ENCODE measurements at regions not wholly inside any gene's neighbourhood (a gene's known extent, or its start where the extent isn't known, plus 50 kb on each side); places are given as distances from the start of the nearest gene placed in this dataset.

GRCh38 chr16:6038941-6039645 is 941.5 kb upstream of the EEF2KMT start:
- TF ChIP-seq CREB1 (IDR thresholded peaks at IDR 0.05; ENCODE audit: low read depth) (no peak), REST (IDR thresholded peaks at IDR 0.05; ENCODE audit: low read depth) (no peak), EP300 (IDR thresholded peaks at IDR 0.05; ENCODE audit: borderline replicate concordance) (no peak), YY1 (IDR thresholded peaks at IDR 0.05; ENCODE audit: low read depth) (no peak), NFIC (IDR thresholded peaks at IDR 0.05) (no peak), CEBPB (IDR thresholded peaks at IDR 0.05) (no peak)
- TF ChIP-seq, protein P1, sequence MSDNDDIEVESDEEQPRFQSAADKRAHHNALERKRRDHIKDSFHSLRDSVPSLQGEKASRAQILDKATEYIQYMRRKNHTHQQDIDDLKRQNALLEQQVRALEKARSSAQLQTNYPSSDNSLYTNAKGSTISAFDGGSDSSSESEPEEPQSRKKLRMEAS (IDR thresholded peaks at IDR 0.05): no peak

GRCh38 chr16:6035161-6035560 is 937.6 kb upstream of the EEF2KMT start:
- TF ChIP-seq, protein P1 (IDR thresholded peaks at IDR 0.05): no peak
- no peak for TF ChIP-seq CREB1 (IDR thresholded peaks at IDR 0.05; ENCODE audit: low read depth)
- TF ChIP-seq FOXM1 (IDR thresholded peaks at IDR 0.05; ENCODE audit: borderline replicate concordance, low read depth): no peak
- TF ChIP-seq, protein P2, sequence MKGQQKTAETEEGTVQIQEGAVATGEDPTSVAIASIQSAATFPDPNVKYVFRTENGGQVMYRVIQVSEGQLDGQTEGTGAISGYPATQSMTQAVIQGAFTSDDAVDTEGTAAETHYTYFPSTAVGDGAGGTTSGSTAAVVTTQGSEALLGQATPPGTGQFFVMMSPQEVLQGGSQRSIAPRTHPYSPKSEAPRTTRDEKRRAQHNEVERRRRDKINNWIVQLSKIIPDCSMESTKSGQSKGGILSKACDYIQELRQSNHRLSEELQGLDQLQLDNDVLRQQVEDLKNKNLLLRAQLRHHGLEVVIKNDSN (IDR thresholded peaks at IDR 0.05): no peak
- no peak for TF ChIP-seq TEAD4 (IDR thresholded peaks at IDR 0.05)
- no peak for TF ChIP-seq ZBTB7A (IDR thresholded peaks at IDR 0.05; ENCODE audit: low read depth)
- no peak for TF ChIP-seq CEBPB (IDR thresholded peaks at IDR 0.05)
- no peak for TF ChIP-seq NFIC (IDR thresholded peaks at IDR 0.05)
- no peak for TF ChIP-seq TAF1 (IDR thresholded peaks at IDR 0.05; ENCODE audit: low read depth)
- no peak for TF ChIP-seq YY1 (IDR thresholded peaks at IDR 0.05; ENCODE audit: low read depth)
- no peak for TF ChIP-seq RAD21 (IDR thresholded peaks at IDR 0.05; ENCODE audit: low read depth)
- TF ChIP-seq REST (IDR thresholded peaks at IDR 0.05; ENCODE audit: low read depth): no peak
- no peak for TF ChIP-seq EP300 (IDR thresholded peaks at IDR 0.05; ENCODE audit: borderline replicate concordance)

- no peak for TF ChIP-seq ZBTB7A (IDR thresholded peaks at IDR 0.05; ENCODE audit: low read depth)
- TF ChIP-seq, protein P2 (IDR thresholded peaks at IDR 0.05): no peak
- no peak for TF ChIP-seq EGR1 (IDR thresholded peaks at IDR 0.05)
- no peak for TF ChIP-seq NFIC (IDR thresholded peaks at IDR 0.05)
- TF ChIP-seq, protein P1 (IDR thresholded peaks at IDR 0.05): no peak
- no peak for TF ChIP-seq TCF12 (IDR thresholded peaks at IDR 0.05; ENCODE audit: low read depth)
- no peak for TF ChIP-seq REST (IDR thresholded peaks at IDR 0.05; ENCODE audit: low read depth)
- TF ChIP-seq FOXM1 (IDR thresholded peaks at IDR 0.05; ENCODE audit: borderline replicate concordance, low read depth): no peak
- no peak for TF ChIP-seq CREB1 (IDR thresholded peaks at IDR 0.05; ENCODE audit: low read depth)
- no peak for TF ChIP-seq CEBPB (IDR thresholded peaks at IDR 0.05)
- TF ChIP-seq RAD21 (IDR thresholded peaks at IDR 0.05; ENCODE audit: low read depth): no peak
- TF ChIP-seq EP300 (IDR thresholded peaks at IDR 0.05; ENCODE audit: borderline replicate concordance): no peak
- no peak for TF ChIP-seq TAF1 (IDR thresholded peaks at IDR 0.05; ENCODE audit: low read depth)
Measured at GRCh38 chr16:6034511-6034910, 936.9 kb upstream of the EEF2KMT start.

- TF ChIP-seq TCF12 (IDR thresholded peaks at IDR 0.05; ENCODE audit: low read depth) (no peak), FOXM1 (IDR thresholded peaks at IDR 0.05; ENCODE audit: borderline replicate concordance, low read depth) (no peak), ZBTB7A (IDR thresholded peaks at IDR 0.05; ENCODE audit: low read depth) (no peak), REST (IDR thresholded peaks at IDR 0.05; ENCODE audit: low read depth) (no peak), TEAD4 (IDR thresholded peaks at IDR 0.05) (no peak), EP300 (IDR thresholded peaks at IDR 0.05; ENCODE audit: borderline replicate concordance) (no peak), NFIC (IDR thresholded peaks at IDR 0.05) (no peak), CREB1 (IDR thresholded peaks at IDR 0.05; ENCODE audit: low read depth) (no peak), EGR1 (IDR thresholded peaks at IDR 0.05) (no peak)
- TF ChIP-seq, protein P2 (IDR thresholded peaks at IDR 0.05): no peak
Measured at GRCh38 chr16:6032438-6032837, 934.8 kb upstream of the EEF2KMT start.

Data from Ishikawa (cell line).